NB4 (cell line): ENCODE measurements at regions not wholly inside any gene's neighbourhood (a gene's known extent, or its start where the extent isn't known, plus 50 kb on each side); places are given as distances from the start of the nearest gene placed in this dataset.

Experiments
- DNase-seq: peaks from one replicate; pipeline ENCODE4 v3.0.0; 2010; ENCODE audit warnings: low read depth
- H3K4me3 ChIP-seq: one replicate; pipeline ENCODE4 v1.5.1; 2011; ENCODE audit warnings: mild to moderate bottlenecking, low read depth, low read length, moderate library complexity
- CTCF ChIP-seq: IDR thresholded peaks from one replicate; pipeline ENCODE4 v1.5.1; 2012; ENCODE audit warnings: low read depth, low read length
- MAX ChIP-seq: IDR thresholded peaks from 2 replicates; pipeline ENCODE4 v1.6.1; 2011; ENCODE audit warnings: low read depth, low read length
- MYC ChIP-seq: IDR thresholded peaks from 2 replicates; pipeline ENCODE4 v1.6.1; 2011; ENCODE audit warnings: low read depth, low read length
- POLR2A ChIP-seq: IDR thresholded peaks from 2 replicates; pipeline ENCODE4 v1.6.1; 2011; ENCODE audit warnings: mild to moderate bottlenecking; ENCODE audit not compliant: insufficient read length; ENCODE audit errors: extremely low read depth

GRCh38 chr19:5230730-5231555 lies 109.7 kb downstream of the PTPRS start:
- TF ChIP-seq POLR2A (no peak), MYC (no peak), CTCF (no peak), MAX (no peak)
- no peak for DNase-seq
- no peak overlapping the region for H3K4me3 ChIP-seq

DNA sequence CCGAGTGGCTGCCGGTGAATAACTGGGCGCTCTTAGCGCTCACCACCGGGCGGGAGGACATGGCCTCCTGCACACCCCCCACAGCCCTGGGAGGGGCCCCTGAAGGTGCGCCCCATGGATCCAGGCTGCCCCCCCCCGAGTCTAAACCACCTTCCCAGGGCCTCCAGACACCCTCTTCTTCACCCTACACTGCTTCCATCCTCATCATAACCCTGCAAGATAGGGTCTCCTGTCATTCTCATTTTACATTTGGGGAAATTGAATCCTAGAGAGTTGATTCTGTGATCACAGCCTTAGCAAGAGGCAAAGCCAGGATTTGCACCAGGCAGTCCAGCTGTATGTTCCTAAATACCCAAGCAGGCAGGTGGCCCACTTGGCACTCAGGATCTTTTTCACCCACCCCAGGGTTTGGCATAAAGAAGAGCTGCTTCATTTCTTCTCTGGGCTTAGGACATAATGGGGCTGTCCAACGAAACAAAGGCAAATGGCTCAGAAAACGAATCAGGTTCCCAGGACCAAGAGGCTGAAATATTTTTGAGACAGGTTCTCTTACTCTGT lies 110.8 kb downstream of the PTPRS start:
- TF ChIP-seq MAX, result no peak
- TF ChIP-seq POLR2A, result no peak
- no peak for TF ChIP-seq MYC
- TF ChIP-seq CTCF, result no peak
- no peak overlapping the region for H3K4me3 ChIP-seq

GRCh38 chr19:5228932-5229777 lies 111.5 kb downstream of the PTPRS start:
- H3K4me3 ChIP-seq, result no peak overlapping the region
- no peak for TF ChIP-seq MAX
- no peak for TF ChIP-seq MYC
- TF ChIP-seq POLR2A, result no peak
- TF ChIP-seq CTCF, result no peak
- peak; percentile 33 for DNase-seq

More for the DNA sequence above, 110.8 kb downstream of the PTPRS start:
- no peak for DNase-seq

DNA sequence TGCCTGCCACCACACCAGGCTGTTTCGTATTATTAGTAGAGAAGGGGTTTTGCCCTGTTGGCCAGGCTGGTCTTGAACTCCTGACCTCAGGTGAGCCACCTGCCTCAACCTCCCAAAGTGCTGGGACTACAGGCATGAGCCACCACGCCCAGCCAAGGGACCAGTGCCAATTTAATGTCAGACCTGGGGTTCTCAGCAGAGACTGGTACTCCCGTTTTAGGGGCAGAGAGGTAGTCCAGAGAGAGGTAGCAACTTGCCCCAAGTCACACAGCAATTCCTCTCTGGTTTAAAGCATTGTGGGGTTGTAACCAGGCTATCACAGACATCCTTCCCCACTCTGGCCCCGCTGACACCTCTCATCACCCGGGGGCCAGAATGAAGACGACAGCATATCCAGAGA lies 112.1 kb downstream of the PTPRS start:
- H3K4me3 ChIP-seq, result no peak overlapping the region
- TF ChIP-seq MAX, result no peak
- TF ChIP-seq MYC, result no peak
- no peak for TF ChIP-seq POLR2A
- no peak for TF ChIP-seq CTCF
- DNase-seq, result no peak

GRCh38 chr19:5225486-5226345 lies 114.9 kb downstream of the PTPRS start:
- no peak for TF ChIP-seq POLR2A
- TF ChIP-seq CTCF, result peak; percentile 40
- TF ChIP-seq MAX, result no peak
- TF ChIP-seq MYC, result no peak
- DNase-seq, result peak; percentile 39

More at GRCh38 chr19:5225486-5226345, 114.9 kb downstream of the PTPRS start:
- no peak overlapping the region for H3K4me3 ChIP-seq
